HK-2 (cell line): ENCODE measurements at regions not wholly inside any gene's neighbourhood (a gene's known extent, or its start where the extent isn't known, plus 50 kb on each side); places are given as distances from the start of the nearest gene placed in this dataset.

ENCODE experiments used
- DNase-seq: peaks from one replicate; pipeline ENCODE4 v3.0.0-alpha.2; 2018; ENCODE audit not compliant: unreplicated experiment

- DNase-seq = no peak
These were observed 516.7 kb downstream of the NPHP4 start for GRCh38 chr1:5475572-5475971.

GRCh38 chr1:5473268-5473667 is 519.0 kb downstream of the NPHP4 start:
- no peak for DNase-seq

GRCh38 chr1:5466487-5466886 is 525.7 kb downstream of the NPHP4 start:
- DNase-seq = no peak

- no peak for DNase-seq
These were observed 526.9 kb downstream of the NPHP4 start for GRCh38 chr1:5465281-5465711.

- no peak for DNase-seq
These were observed 527.9 kb downstream of the NPHP4 start for GRCh38 chr1:5464366-5464765.

GRCh38 chr1:5460974-5461373 is 531.3 kb downstream of the NPHP4 start:
- DNase-seq = no peak

- DNase-seq = no peak
These were observed 532.2 kb downstream of the NPHP4 start for GRCh38 chr1:5459839-5460610.

- no peak for DNase-seq
These were observed 534.0 kb downstream of the NPHP4 start for GRCh38 chr1:5458248-5458647.

- DNase-seq = no peak
These were observed 536.0 kb downstream of the NPHP4 start for GRCh38 chr1:5456090-5456811.

- no peak for DNase-seq
These were observed 536.6 kb downstream of the NPHP4 start for GRCh38 chr1:5455651-5456050.

GRCh38 chr1:5455056-5455455 is 537.2 kb downstream of the NPHP4 start:
- no peak for DNase-seq

GRCh38 chr1:5453347-5453746 is 538.9 kb downstream of the NPHP4 start:
- DNase-seq = no peak

GRCh38 chr1:5451671-5452070 is 540.6 kb downstream of the NPHP4 start:
- no peak for DNase-seq

GRCh38 chr1:5448486-5448885 is 543.7 kb downstream of the NPHP4 start:
- no peak for DNase-seq

GRCh38 chr1:5447503-5447960 is 544.7 kb downstream of the NPHP4 start:
- no peak for DNase-seq

- DNase-seq = no peak
These were observed 547.8 kb downstream of the NPHP4 start for GRCh38 chr1:5444396-5444795.

GRCh38 chr1:5436808-5437207 is 555.4 kb downstream of the NPHP4 start:
- no peak for DNase-seq

GRCh38 chr1:5435414-5435813 is 556.8 kb downstream of the NPHP4 start:
- no peak for DNase-seq

GRCh38 chr1:5432436-5432835 is 559.8 kb downstream of the NPHP4 start:
- DNase-seq = no peak

- no peak for DNase-seq
These were observed 561.1 kb downstream of the NPHP4 start for GRCh38 chr1:5430911-5431697.

- no peak for DNase-seq
These were observed 562.1 kb downstream of the NPHP4 start for GRCh38 chr1:5430136-5430535.

- no peak for DNase-seq
These were observed 563.9 kb downstream of the NPHP4 start for GRCh38 chr1:5428351-5428750.
